H1 (cell line): ENCODE measurements at regions not wholly inside any gene's neighbourhood (a gene's known extent, or its start where the extent isn't known, plus 50 kb on each side); places are given as distances from the start of the nearest gene placed in this dataset.

ENCODE experiments used
- CBX5 ChIP-seq: fragments of 300-800, 300-1000 bp; sonication (generic); IDR thresholded peaks from 2 replicates; pipeline ENCODE4 v1.7.1; 2016; ENCODE audit warnings: antibody characterized with exemption, low read length, low read depth
- CREB1 ChIP-seq: IDR thresholded peaks from 2 replicates; pipeline ENCODE4 v1.6.1; 2012; ENCODE audit warnings: inconsistent platforms
- CTCF ChIP-seq, 3 experiments: IDR thresholded peaks; 1 replicate in 2 of 3; 2 replicates in 1 of 3; pipeline versions ENCODE4 v1.5.1 to v1.6.1; 2011; ENCODE audit warnings: low read length in 3 of 3, mild to moderate bottlenecking in 3 of 3, inconsistent platforms in 2 of 3, low read depth in 1 of 3, moderate library complexity in 1 of 3; ENCODE audit not compliant: insufficient read depth in 1 of 3; ENCODE audit errors: control extremely low read depth in 1 of 3
- EP300 ChIP-seq, 2 experiments: IDR thresholded peaks; 1 replicate in 1 of 2; 2 replicates in 1 of 2; pipeline ENCODE4 v1.6.1; 2011 to 2012; ENCODE audit warnings: low read depth in 2 of 2, low read length in 2 of 2, mild to moderate bottlenecking in 2 of 2, borderline replicate concordance in 1 of 2, inconsistent platforms in 1 of 2, moderate library complexity in 1 of 2
- HDAC6 ChIP-seq: IDR thresholded peaks from one replicate; pipeline ENCODE4 v1.7.1; 2012; ENCODE audit warnings: low read depth, mild to moderate bottlenecking, inconsistent platforms, low read length, moderate library complexity
- POLR2A ChIP-seq, 2 experiments: IDR thresholded peaks; 1 replicate in 1 of 2; 2 replicates in 1 of 2; pipeline ENCODE4 v1.6.1; 2011; ENCODE audit warnings: low read depth in 2 of 2, low read length in 2 of 2, mild to moderate bottlenecking in 2 of 2; ENCODE audit errors: control extremely low read depth in 1 of 2
- POLR2AphosphoS5 ChIP-seq: IDR thresholded peaks from 2 replicates; pipeline ENCODE4 v1.6.1; 2011; ENCODE audit warnings: low read depth, low read length
- RAD21 ChIP-seq, 2 experiments: IDR thresholded peaks in 1 of 2; conservative IDR thresholded peaks in 1 of 2; 2 replicates each; pipeline ENCODE4 v1.6.1; 2011; ENCODE audit warnings: low read depth in 2 of 2, low read length in 2 of 2, improper control_type of control experiment in 1 of 2, inconsistent platforms in 1 of 2, mild to moderate bottlenecking in 1 of 2, moderate library complexity in 1 of 2
- SP2 ChIP-seq: IDR thresholded peaks from 2 replicates; pipeline ENCODE4 v1.6.1; 2012; ENCODE audit warnings: mild to moderate bottlenecking, low read length, inconsistent platforms
- SRF ChIP-seq: IDR thresholded peaks from 2 replicates; pipeline ENCODE4 v1.6.1; 2011; ENCODE audit warnings: mild to moderate bottlenecking, low read depth, low read length, moderate library complexity
- TAF1 ChIP-seq: IDR thresholded peaks from 2 replicates; pipeline ENCODE4 v1.6.1; 2011; ENCODE audit warnings: mild to moderate bottlenecking, low read depth, low read length

- no peak for TF ChIP-seq POLR2A (IDR thresholded peaks at IDR 0.05; ENCODE audit: control extremely low read depth in 1 of 2, low read depth in 2 of 2, low read length in 2 of 2)
- TF ChIP-seq CTCF (IDR thresholded peaks at IDR 0.05; ENCODE audit: control extremely low read depth in 1 of 3, insufficient read depth in 1 of 3, low read depth in 1 of 3, low read length in 3 of 3) = no peak
- TF ChIP-seq HDAC6 = no peak
- no peak for TF ChIP-seq CREB1
- TF ChIP-seq SRF = no peak
- no peak for TF ChIP-seq POLR2AphosphoS5
- no peak for TF ChIP-seq TAF1
- no peak for TF ChIP-seq EP300 (IDR thresholded peaks at IDR 0.05; ENCODE audit: borderline replicate concordance in 1 of 2, low read depth in 2 of 2, low read length in 2 of 2)
- TF ChIP-seq SP2 = no peak
- TF ChIP-seq RAD21 (IDR thresholded peaks at IDR 0.05 in 1 of 2, conservative IDR thresholded peaks at IDR 0.05 in 1 of 2; ENCODE audit: low read depth in 2 of 2, low read length in 2 of 2) = no peak
- TF ChIP-seq CBX5 = no peak
Observed at GRCh38 chr1:244276646-244277045, 175.1 kb downstream of the ADSS2 start.
